ENCODE measurements at regions not wholly inside any gene's neighbourhood (a gene's known extent, or its start where the extent isn't known, plus 50 kb on each side); places are given as distances from the start of the nearest gene placed in this dataset.
A peak's percentile ranks its signal among the peaks of the same experiment; 100 is the strongest.

DNA sequence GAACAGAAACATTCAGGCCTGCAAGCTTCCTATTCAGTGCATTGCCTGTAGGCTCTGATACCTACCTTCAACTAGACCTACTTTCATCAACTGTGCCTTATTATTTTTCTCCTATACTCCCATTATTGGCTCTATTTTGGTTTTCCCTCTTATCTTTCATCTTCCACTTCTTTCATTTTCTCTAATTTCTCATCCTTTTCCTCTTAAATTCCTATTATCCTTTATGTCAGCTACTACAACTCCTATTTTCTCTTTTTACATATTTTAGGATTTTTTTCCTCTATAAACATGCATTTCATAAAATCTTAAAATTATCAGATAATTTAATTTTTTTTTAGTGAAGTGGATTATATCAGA lies 61.6 kb upstream of the PRDM8 start:
- no peak overlapping the region for H3K4me2 ChIP-seq (ENCODE audit: control insufficient read depth, extremely low read depth, insufficient read depth, low read depth, low read length)
- H3K4me3 ChIP-seq (ENCODE audit: control insufficient read depth in 2 of 3, extremely low read depth in 1 of 3, insufficient read depth in 2 of 3, low read depth in 1 of 3, low read length in 3 of 3) = no peak overlapping the region
- no peaks in the 10 kb centered on the region for H4K20me1 ChIP-seq (ENCODE audit: control insufficient read depth, extremely low read depth, insufficient read depth, low read length)
- peak overlapping the region; percentile 73 for H2AFZ ChIP-seq (ENCODE audit: control insufficient read depth, low read length)
- peaks cover 27% of the 10 kb centered on the region for H3K4me1 ChIP-seq (ENCODE audit: control insufficient read depth, extremely low read depth, insufficient read depth, low read length)
- H3K27ac ChIP-seq (ENCODE audit: control insufficient read depth, insufficient read depth, low read length) = no peak overlapping the region
- FAIRE-seq = no peak
- no peaks in the 10 kb centered on the region for H3K9me3 ChIP-seq (ENCODE audit: control insufficient read depth, low read depth, low read length)
- dilution Hi-C loops (cut with MboI; ENCODE audit: extremely low pct_ligation_motif_present, low sequenced_read_pairs) = no loop called here
- H3K27me3 ChIP-seq (ENCODE audit: control insufficient read depth, extremely low read depth, insufficient read depth, low read length) = no peaks in the 10 kb centered on the region
- H3K79me2 ChIP-seq (ENCODE audit: control insufficient read depth, insufficient read depth, low read length) = no peaks in the 10 kb centered on the region
- DNase-seq (ENCODE audit: low read depth, low spot score) = no peak
- no peaks in the 10 kb centered on the region for H3K36me3 ChIP-seq (ENCODE audit: control insufficient read depth in 2 of 2, extremely low read depth in 1 of 2, insufficient read depth in 2 of 2, low read length in 2 of 2)
- no peaks in the 10 kb centered on the region for H3K9me1 ChIP-seq (ENCODE audit: control insufficient read depth, extremely low read depth, insufficient read depth, low read length)
- H3K9ac ChIP-seq (ENCODE audit: control insufficient read depth, extremely low read depth, insufficient read depth, low read length) = no peak overlapping the region
- TF ChIP-seq, protein P1, sequence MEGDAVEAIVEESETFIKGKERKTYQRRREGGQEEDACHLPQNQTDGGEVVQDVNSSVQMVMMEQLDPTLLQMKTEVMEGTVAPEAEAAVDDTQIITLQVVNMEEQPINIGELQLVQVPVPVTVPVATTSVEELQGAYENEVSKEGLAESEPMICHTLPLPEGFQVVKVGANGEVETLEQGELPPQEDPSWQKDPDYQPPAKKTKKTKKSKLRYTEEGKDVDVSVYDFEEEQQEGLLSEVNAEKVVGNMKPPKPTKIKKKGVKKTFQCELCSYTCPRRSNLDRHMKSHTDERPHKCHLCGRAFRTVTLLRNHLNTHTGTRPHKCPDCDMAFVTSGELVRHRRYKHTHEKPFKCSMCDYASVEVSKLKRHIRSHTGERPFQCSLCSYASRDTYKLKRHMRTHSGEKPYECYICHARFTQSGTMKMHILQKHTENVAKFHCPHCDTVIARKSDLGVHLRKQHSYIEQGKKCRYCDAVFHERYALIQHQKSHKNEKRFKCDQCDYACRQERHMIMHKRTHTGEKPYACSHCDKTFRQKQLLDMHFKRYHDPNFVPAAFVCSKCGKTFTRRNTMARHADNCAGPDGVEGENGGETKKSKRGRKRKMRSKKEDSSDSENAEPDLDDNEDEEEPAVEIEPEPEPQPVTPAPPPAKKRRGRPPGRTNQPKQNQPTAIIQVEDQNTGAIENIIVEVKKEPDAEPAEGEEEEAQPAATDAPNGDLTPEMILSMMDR (optimal IDR thresholded peaks at IDR 0.05 in 1 of 3, IDR thresholded peaks at IDR 0.05 in 1 of 3, conservative IDR thresholded peaks at IDR 0.05 in 1 of 3; ENCODE audit: extremely low read depth in 1 of 3, insufficient read depth in 2 of 3, low read length in 3 of 3) = no peak
- TF ChIP-seq EZH2 (IDR thresholded peaks at IDR 0.05; ENCODE audit: low read length) = no peak

DNA sequence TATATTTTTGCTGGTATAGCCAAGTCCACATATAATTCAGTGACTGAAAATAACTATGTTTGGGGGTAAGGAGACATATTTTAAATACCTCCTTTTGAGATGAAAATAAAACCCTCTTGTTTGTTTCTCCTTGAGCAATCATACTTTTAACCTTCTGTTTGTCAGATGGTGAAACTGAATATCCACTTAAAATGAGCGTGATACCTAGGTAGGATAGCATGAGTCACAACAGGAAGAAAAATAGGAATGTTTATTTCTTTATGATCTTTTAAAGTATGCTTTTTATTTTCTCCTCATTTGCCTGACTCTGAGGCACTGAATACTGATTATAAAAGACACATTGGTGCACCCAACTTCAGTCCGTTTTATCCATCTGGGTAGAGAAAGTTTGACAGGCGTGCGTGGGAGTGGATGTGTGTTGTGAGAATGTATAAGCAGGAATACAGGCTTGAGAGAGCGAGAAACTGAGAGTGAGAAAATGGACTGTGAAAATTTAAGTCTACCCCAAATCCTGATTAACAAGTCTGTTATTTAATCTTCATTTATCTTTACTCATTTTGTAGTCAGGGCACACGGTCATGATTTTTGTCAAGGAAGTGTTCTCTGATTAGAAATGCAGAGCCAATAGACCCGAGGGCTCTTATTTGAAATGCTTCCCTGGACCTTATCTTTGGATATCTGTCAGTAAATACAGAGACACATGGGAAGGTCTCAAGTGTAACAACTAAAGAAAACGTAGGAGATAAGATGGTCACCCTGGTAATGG lies 62.1 kb upstream of the ANTXR2 start:
- TF ChIP-seq, protein P1 (optimal IDR thresholded peaks at IDR 0.05 in 1 of 3, IDR thresholded peaks at IDR 0.05 in 1 of 3, conservative IDR thresholded peaks at IDR 0.05 in 1 of 3; ENCODE audit: extremely low read depth in 1 of 3, insufficient read depth in 2 of 3, low read length in 3 of 3) = no peak
- TF ChIP-seq EZH2 (IDR thresholded peaks at IDR 0.05; ENCODE audit: low read length) = no peak
- no peak overlapping the region for H3K4me3 ChIP-seq (ENCODE audit: control insufficient read depth in 2 of 3, extremely low read depth in 1 of 3, insufficient read depth in 2 of 3, low read depth in 1 of 3, low read length in 3 of 3)
- peak overlapping the region; percentile 12 for H3K4me2 ChIP-seq (ENCODE audit: control insufficient read depth, extremely low read depth, insufficient read depth, low read depth, low read length)
- no peaks in the 10 kb centered on the region for H3K9me1 ChIP-seq (ENCODE audit: control insufficient read depth, extremely low read depth, insufficient read depth, low read length)
- H4K20me1 ChIP-seq (ENCODE audit: control insufficient read depth, extremely low read depth, insufficient read depth, low read length) = no peaks in the 10 kb centered on the region
- H3K4me1 ChIP-seq (ENCODE audit: control insufficient read depth, extremely low read depth, insufficient read depth, low read length) = peaks cover 27% of the 10 kb centered on the region
- H3K9ac ChIP-seq (ENCODE audit: control insufficient read depth, extremely low read depth, insufficient read depth, low read length) = no peak overlapping the region
- H3K36me3 ChIP-seq (ENCODE audit: control insufficient read depth in 2 of 2, extremely low read depth in 1 of 2, insufficient read depth in 2 of 2, low read length in 2 of 2) = no peaks in the 10 kb centered on the region
- DNase-seq (ENCODE audit: low read depth, low spot score) (no peak), FAIRE-seq (no peak)
- H3K9me3 ChIP-seq (ENCODE audit: control insufficient read depth, low read depth, low read length) = no peaks in the 10 kb centered on the region
- no peaks in the 10 kb centered on the region for H3K27me3 ChIP-seq (ENCODE audit: control insufficient read depth, extremely low read depth, insufficient read depth, low read length)
- H3K27ac ChIP-seq (ENCODE audit: control insufficient read depth, insufficient read depth, low read length) = no peak overlapping the region
- peak overlapping the region; percentile 73 for H2AFZ ChIP-seq (ENCODE audit: control insufficient read depth, low read length)
- dilution Hi-C loops (cut with MboI; ENCODE audit: extremely low pct_ligation_motif_present, low sequenced_read_pairs) = no loop called here
- no peaks in the 10 kb centered on the region for H3K79me2 ChIP-seq (ENCODE audit: control insufficient read depth, insufficient read depth, low read length)
